HepG2 (cell line): ENCODE measurements at regions not wholly inside any gene's neighbourhood (a gene's known extent, or its start where the extent isn't known, plus 50 kb on each side); places are given as distances from the start of the nearest gene placed in this dataset.

ENCODE experiments used
- ATAC-seq: fragments of 200-7000 bp; cut with Tn5 transposase; 3 replicates; pipeline ENCODE4 v1.9.1; 2020; ENCODE audit warnings: mild to moderate bottlenecking, moderate library complexity
- BruUV-seq: library from RNA; stranded (reverse); fragments of 400-500 nt; replicated peaks from 2 replicates; lab custom pipeline; 2021; lab: Mats Ljungman, UMichigan
- CTCF ChIA-PET: fragments of 300-600 bp; formaldehyde crosslinking; extraction: SDS; loops from one replicate; lab custom pipeline; 2021; ENCODE audit warnings: low total read pairs, inconsistent platforms, low intra/inter-chr PET ratio; lab: Yijun Ruan, JAX
- POLR2A ChIA-PET: fragments of 350-600 bp; sonication (Branson Sonifier 250); formaldehyde crosslinking; loops from one replicate; lab custom pipeline; 2020; ENCODE audit warnings: antibody characterized with exemption, inconsistent platforms; lab: Yijun Ruan, JAX
- DNase-seq: peaks from one replicate; pipeline ENCODE4 v3.0.0-alpha.2; 2015; ENCODE audit warnings: low spot score
- FAIRE-seq: peaks from 3 replicates; lab custom pipeline; 2011; peaks lifted over from hg19 to GRCh38; lab: Jason Lieb, UNC
- H2AFZ ChIP-seq: one replicate; pipeline ENCODE4 v1.6.1; 2011; ENCODE audit warnings: low read length, inconsistent platforms
- H3K27ac ChIP-seq: fragments of 300-600 bp; 3 replicates; pipeline ENCODE4 v1.8.0; 2011; ENCODE audit warnings: mixed run types, mild to moderate bottlenecking, mixed read lengths, low read length, inconsistent platforms; ENCODE audit not compliant: insufficient read depth; ENCODE audit errors: extremely low read length
- H3K27me3 ChIP-seq, 2 experiments: fragments of 200-600 bp in 1 of 2; 2 replicates in 1 of 2; 3 replicates in 1 of 2; pipeline versions ENCODE4 v1.6.0 to v1.8.0; 2011; ENCODE audit warnings: low read length in 2 of 2, mild to moderate bottlenecking in 2 of 2, moderate library complexity in 2 of 2, inconsistent platforms in 1 of 2; ENCODE audit not compliant: insufficient read depth in 2 of 2, control insufficient read depth in 1 of 2
- H3K36me3 ChIP-seq, 2 experiments: fragments of 200-600 bp in 1 of 2; replicated peaks in 1 of 2; 2 replicates in 1 of 2; 3 replicates in 1 of 2; pipeline versions ENCODE4 v1.5.1 to v1.8.0; 2011; ENCODE audit warnings: low read length in 2 of 2, inconsistent platforms in 1 of 2; ENCODE audit not compliant: insufficient read depth in 2 of 2, control insufficient read depth in 1 of 2
- H3K4me1 ChIP-seq: 2 replicates; pipeline ENCODE4 v1.5.1; 2012; ENCODE audit warnings: low read length, inconsistent platforms; ENCODE audit not compliant: insufficient read depth
- H3K4me2 ChIP-seq: 2 replicates; pipeline ENCODE4 v1.6.0; 2011; ENCODE audit warnings: low read depth, low read length, inconsistent platforms
- H3K4me3 ChIP-seq, 3 experiments: fragments of 200-600 bp in 1 of 3; sonication (generic), shearing (Covaris generic) in 1 of 3; replicated peaks in 1 of 3; 2 replicates each; pipeline ENCODE4 v1.5.1; 2011 to 2016; ENCODE audit warnings: low read length in 3 of 3, inconsistent platforms in 2 of 3, low read depth in 2 of 3, mild to moderate bottlenecking in 2 of 3, control low read depth in 1 of 3, mixed read lengths in 1 of 3; ENCODE audit not compliant: insufficient read depth in 1 of 3
- H3K79me2 ChIP-seq: one replicate; pipeline ENCODE4 v1.6.1; 2011; ENCODE audit warnings: low read length, inconsistent platforms; ENCODE audit not compliant: insufficient read depth
- H3K9ac ChIP-seq: 2 replicates; pipeline ENCODE4 v1.6.0; 2011; ENCODE audit warnings: mild to moderate bottlenecking, low read depth, low read length, inconsistent platforms; ENCODE audit not compliant: insufficient read depth
- H3K9me3 ChIP-seq: 2 replicates; pipeline ENCODE4 v1.5.1; 2012; ENCODE audit warnings: mild to moderate bottlenecking, low read length
- H4K20me1 ChIP-seq: 2 replicates; pipeline ENCODE4 v1.6.0; 2011; ENCODE audit warnings: inconsistent platforms, mild to moderate bottlenecking, low read length, moderate library complexity; ENCODE audit not compliant: insufficient read depth
- HIVEP1 ChIP-seq: sonication (generic); formaldehyde crosslinking; IDR thresholded peaks from 2 replicates; pipeline ENCODE4 v1.4.0; 2020; ENCODE audit warnings: mild to moderate bottlenecking, missing genetic modification reagents
- KAT8 ChIP-seq: IDR thresholded peaks from 2 replicates; pipeline ENCODE4 v1.6.1; 2016; ENCODE audit warnings: missing genetic modification reagents, missing compliant biosample characterization
- PLRG1 ChIP-seq: fragments of 450-650 bp; conservative IDR thresholded peaks from 2 replicates; pipeline ENCODE4 v1.6.1; 2016
- SATB2 ChIP-seq: sonication (generic); formaldehyde crosslinking; IDR thresholded peaks from 2 replicates; pipeline ENCODE4 v1.5.0; 2020; ENCODE audit warnings: missing genetic modification reagents
- SNAPC5 ChIP-seq: sonication (generic); formaldehyde crosslinking; IDR thresholded peaks from 2 replicates; pipeline ENCODE4 v1.8.1; 2023; ENCODE audit warnings: mild to moderate bottlenecking, missing genetic modification reagents, borderline replicate concordance
- ZBTB33 ChIP-seq: sonication (generic); formaldehyde crosslinking; IDR thresholded peaks from 2 replicates; pipeline ENCODE4 v1.4.0; 2020; ENCODE audit warnings: missing genetic modification reagents
- ZBTB44 ChIP-seq: sonication (generic); formaldehyde crosslinking; IDR thresholded peaks from 2 replicates; pipeline ENCODE4 v1.4.0; 2020; ENCODE audit warnings: missing genetic modification reagents
- ZBTB7A ChIP-seq: sonication (generic); formaldehyde crosslinking; IDR thresholded peaks from 2 replicates; pipeline ENCODE4 v1.8.0; 2022; ENCODE audit warnings: mild to moderate bottlenecking, missing genetic modification reagents
- ZNF331 ChIP-seq: sonication (generic); formaldehyde crosslinking; IDR thresholded peaks from 2 replicates; pipeline ENCODE4 v1.4.0; 2020; ENCODE audit warnings: missing genetic modification reagents
- ZNF33A ChIP-seq: sonication (generic); formaldehyde crosslinking; IDR thresholded peaks from 2 replicates; pipeline ENCODE4 v1.5.1; 2020; ENCODE audit warnings: missing genetic modification reagents, mild to moderate bottlenecking, moderate library complexity, borderline replicate concordance
- ZNF652 ChIP-seq: IDR thresholded peaks from 2 replicates; pipeline ENCODE4 v1.6.1; 2016; ENCODE audit warnings: low read depth, borderline replicate concordance
- ZNF776 ChIP-seq: sonication (generic); formaldehyde crosslinking; IDR thresholded peaks from 2 replicates; pipeline ENCODE4 v1.4.0; 2020; ENCODE audit warnings: mild to moderate bottlenecking, missing genetic modification reagents
- ZNF792 ChIP-seq: IDR thresholded peaks from 2 replicates; pipeline ENCODE4 v1.6.1; 2016
- in situ Hi-C: cut with HindIII; loops from 2 replicates; pipeline ENCODE4 v1.10.0; 2017; ENCODE audit warnings: low pct_unique_long_range_greater_than_20kb; ENCODE audit not compliant: extremely low pct_ligation_motif_present
- intact Hi-C: fragments of 100-400 bp; cut with micrococcal nuclease; formaldehyde crosslinking; loops from one replicate; pipeline ENCODE4 v1.10.0; 2022; ENCODE audit not compliant: unreplicated experiment

GRCh38 chr12:61896436-61896835 is 363.8 kb upstream of the USP15 start:
- intact Hi-C loops, result no loop called here
- H3K79me2 ChIP-seq, result no peaks in the 10 kb centered on the region
- no peak for ATAC-seq
- no peaks in the 10 kb centered on the region for H3K36me3 ChIP-seq
- no peak overlapping the region for H3K9ac ChIP-seq
- ChIA-PET CTCF (no interaction called here), POLR2A (no interaction called here)
- H3K4me1 ChIP-seq, result no peaks in the 10 kb centered on the region
- H3K27ac ChIP-seq, result no peak overlapping the region
- no peak for FAIRE-seq
- BruUV-seq, result no TSS peak
- no peak overlapping the region for H3K4me3 ChIP-seq
- no peaks in the 10 kb centered on the region for H4K20me1 ChIP-seq
- H2AFZ ChIP-seq, result no peak overlapping the region
- no peaks in the 10 kb centered on the region; a peak in 1 of 5 replicates for H3K27me3 ChIP-seq
- H3K9me3 ChIP-seq, result peaks cover 36% of the 10 kb centered on the region
- DNase-seq, result no peak
- no peak for TF ChIP-seq ZNF776 (CRISPR knock-in tag)
- TF ChIP-seq ZBTB33 (CRISPR knock-in tag), result no peak
- TF ChIP-seq SATB2, result no peak
- no peak for TF ChIP-seq ZBTB7A
- no peak for TF ChIP-seq PLRG1
- no peak for TF ChIP-seq ZBTB44
- no peak for TF ChIP-seq ZNF652 (CRISPR knock-in tag)
- no peak for TF ChIP-seq HIVEP1 (CRISPR knock-in tag)
- TF ChIP-seq KAT8 (CRISPR knock-in tag), result no peak
- no peak for TF ChIP-seq SNAPC5
- no peak for TF ChIP-seq ZNF33A
- TF ChIP-seq ZNF792 (CRISPR knock-in tag), result no peak
- no peak for TF ChIP-seq ZNF331
- no peak overlapping the region for H3K4me2 ChIP-seq
- in situ Hi-C loops, result no loop called here
